ENCODE measurements at regions not wholly inside any gene's neighbourhood (a gene's known extent, or its start where the extent isn't known, plus 50 kb on each side); places are given as distances from the start of the nearest gene placed in this dataset.

DNA sequence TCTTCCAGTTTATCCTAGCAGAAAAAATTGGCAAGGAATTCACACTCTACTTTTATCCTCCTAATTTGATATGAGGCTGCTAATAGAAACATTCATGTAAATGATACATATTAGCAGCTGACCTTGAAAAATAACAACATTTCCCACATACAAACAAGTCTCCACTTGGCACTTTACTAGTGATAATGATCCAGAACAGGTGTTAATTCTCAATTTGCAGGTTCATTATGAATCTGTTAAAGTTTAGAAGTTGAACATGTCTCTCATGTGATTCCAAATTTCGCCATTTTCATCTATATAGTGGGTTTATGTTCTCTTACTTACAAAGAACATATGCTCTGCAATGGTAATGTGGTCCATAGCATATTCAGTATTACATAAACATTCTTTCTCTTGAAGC, 1396.8 kb upstream of the LRRTM3 start:
- TF ChIP-seq TAF1 (IDR thresholded peaks at IDR 0.05; ENCODE audit: borderline replicate concordance, low read depth, low read length) (no peak), POLR2A (IDR thresholded peaks at IDR 0.05; ENCODE audit: low read depth, low read length) (no peak)

All from GM12892 (cell line).